ENCODE measurements at regions not wholly inside any gene's neighbourhood (a gene's known extent, or its start where the extent isn't known, plus 50 kb on each side); places are given as distances from the start of the nearest gene placed in this dataset.

DNA sequence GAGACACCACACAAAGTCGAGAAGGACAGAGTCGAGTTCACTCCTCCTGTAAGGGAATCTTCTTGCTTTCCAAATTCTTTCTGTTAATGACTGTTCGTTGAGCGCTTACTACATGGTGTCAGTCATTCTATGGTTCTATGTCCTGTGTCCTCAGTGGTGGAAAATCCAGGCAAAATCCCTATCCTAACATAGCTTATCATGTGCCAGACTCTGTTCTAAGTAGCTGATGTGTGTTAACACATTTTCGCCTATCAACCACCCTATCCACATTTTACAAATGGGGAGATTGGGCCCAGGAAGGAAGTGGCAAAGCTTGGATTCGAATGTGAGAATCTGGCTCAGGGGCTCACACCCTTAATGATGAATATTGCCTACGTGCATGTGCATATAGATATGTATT, 280.1 kb downstream of the GATA3 start:
- FAIRE-seq: no peak
- intact Hi-C loops (cut with DNase I): no loop called here

DNA sequence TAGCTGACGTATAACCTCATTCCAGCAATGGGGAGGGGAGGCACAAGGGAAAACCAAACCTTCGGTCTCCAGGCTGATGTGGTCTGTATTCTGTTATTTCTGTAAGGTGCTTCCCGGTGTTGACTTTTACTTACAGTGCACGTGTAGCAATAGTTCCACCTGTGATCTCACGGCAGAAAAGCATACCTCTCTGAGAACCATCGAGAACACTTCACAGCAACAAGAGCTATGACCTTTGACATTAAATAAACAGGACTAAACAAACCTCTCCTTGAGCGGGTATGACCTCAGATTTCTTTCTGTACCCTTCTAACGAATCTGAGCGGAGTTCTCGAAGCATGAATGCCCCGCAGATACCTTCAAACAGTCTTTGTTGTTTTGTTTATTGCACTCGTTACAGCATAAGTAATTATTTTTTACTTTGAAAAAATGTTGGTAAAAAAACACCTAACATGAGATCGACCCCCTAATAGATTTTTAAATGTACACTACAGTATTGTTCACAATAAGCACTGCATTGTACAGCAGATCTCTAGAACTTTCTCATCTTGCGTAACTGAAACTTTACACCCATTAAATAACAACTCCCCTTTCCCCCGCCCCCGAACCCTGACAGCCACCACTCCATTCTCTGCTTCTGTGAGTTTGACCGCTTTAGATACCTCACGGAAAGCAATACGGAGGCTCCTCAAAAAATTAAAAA, 282.3 kb downstream of the GATA3 start:
- Histone ChIP-seq H3K9me3 (no peaks in the 10 kb centered on the region), H3K27me3 (peaks cover 0 to 14% (median 0%) of the 10 kb centered on the region in 4 donors), H3K27ac (no peak overlapping the region), H3K36me3 (no peaks in the 10 kb centered on the region), H3K4me1 (no peaks in the 10 kb centered on the region), H3K4me3 (no peak overlapping the region)
- TF ChIP-seq, protein P1, sequence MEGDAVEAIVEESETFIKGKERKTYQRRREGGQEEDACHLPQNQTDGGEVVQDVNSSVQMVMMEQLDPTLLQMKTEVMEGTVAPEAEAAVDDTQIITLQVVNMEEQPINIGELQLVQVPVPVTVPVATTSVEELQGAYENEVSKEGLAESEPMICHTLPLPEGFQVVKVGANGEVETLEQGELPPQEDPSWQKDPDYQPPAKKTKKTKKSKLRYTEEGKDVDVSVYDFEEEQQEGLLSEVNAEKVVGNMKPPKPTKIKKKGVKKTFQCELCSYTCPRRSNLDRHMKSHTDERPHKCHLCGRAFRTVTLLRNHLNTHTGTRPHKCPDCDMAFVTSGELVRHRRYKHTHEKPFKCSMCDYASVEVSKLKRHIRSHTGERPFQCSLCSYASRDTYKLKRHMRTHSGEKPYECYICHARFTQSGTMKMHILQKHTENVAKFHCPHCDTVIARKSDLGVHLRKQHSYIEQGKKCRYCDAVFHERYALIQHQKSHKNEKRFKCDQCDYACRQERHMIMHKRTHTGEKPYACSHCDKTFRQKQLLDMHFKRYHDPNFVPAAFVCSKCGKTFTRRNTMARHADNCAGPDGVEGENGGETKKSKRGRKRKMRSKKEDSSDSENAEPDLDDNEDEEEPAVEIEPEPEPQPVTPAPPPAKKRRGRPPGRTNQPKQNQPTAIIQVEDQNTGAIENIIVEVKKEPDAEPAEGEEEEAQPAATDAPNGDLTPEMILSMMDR (IDR thresholded peaks at IDR 0.05): no peak
- no peak for FAIRE-seq
- ATAC-seq: no peak
- intact Hi-C loops (cut with DNase I): no loop called here
- WGBS, 2 donors: 28 to 40% methylated on average over 19 of the region's 19 CpGs
- no peak for DNase-seq

More for the DNA sequence above, 280.1 kb downstream of the GATA3 start:
- no peak overlapping the region for H3K4me3 ChIP-seq
- 65 to 82% methylated on average over 7 of the region's 7 CpGs for WGBS, 2 donors
- H3K4me1 ChIP-seq: no peaks in the 10 kb centered on the region
- DNase-seq (no peak), ATAC-seq (no peak)
- TF ChIP-seq, protein P1 (IDR thresholded peaks at IDR 0.05): no peak
- H3K36me3 ChIP-seq: no peaks in the 10 kb centered on the region
- H3K27ac ChIP-seq: no peak overlapping the region
- no peaks in the 10 kb centered on the region for H3K9me3 ChIP-seq
- peaks cover 0 to 19% (median 0%) of the 10 kb centered on the region in 4 donors for H3K27me3 ChIP-seq

DNA sequence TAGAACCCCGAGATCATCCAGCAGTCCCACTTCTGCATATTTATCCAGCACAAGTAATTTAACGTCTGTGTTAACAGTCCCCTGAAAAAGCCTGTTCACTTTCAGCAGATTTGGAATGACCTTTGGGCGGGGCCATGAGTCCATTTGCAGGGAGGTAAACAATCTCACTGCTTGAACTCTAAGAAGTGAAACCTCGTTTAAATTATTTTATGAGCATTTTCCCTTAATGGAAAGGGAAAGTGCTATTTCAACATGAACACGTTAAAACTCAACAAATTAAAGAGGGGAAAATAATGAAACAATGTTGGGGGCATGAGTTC, 282.8 kb downstream of the GATA3 start:
- no peaks in the 10 kb centered on the region for H3K36me3 ChIP-seq
- H3K9me3 ChIP-seq: no peaks in the 10 kb centered on the region
- H3K27me3 ChIP-seq: peaks cover 0 to 11% (median 0%) of the 10 kb centered on the region in 4 donors
- no peak overlapping the region for H3K4me3 ChIP-seq
- intact Hi-C loops (cut with DNase I): no loop called here
- no peaks in the 10 kb centered on the region for H3K4me1 ChIP-seq
- ATAC-seq (no peak), FAIRE-seq (no peak), DNase-seq (no peak)
- TF ChIP-seq, protein P1 (IDR thresholded peaks at IDR 0.05): no peak
- 36 to 49% methylated on average over 5 of the region's 5 CpGs for WGBS, 2 donors
- no peak overlapping the region for H3K27ac ChIP-seq

DNA sequence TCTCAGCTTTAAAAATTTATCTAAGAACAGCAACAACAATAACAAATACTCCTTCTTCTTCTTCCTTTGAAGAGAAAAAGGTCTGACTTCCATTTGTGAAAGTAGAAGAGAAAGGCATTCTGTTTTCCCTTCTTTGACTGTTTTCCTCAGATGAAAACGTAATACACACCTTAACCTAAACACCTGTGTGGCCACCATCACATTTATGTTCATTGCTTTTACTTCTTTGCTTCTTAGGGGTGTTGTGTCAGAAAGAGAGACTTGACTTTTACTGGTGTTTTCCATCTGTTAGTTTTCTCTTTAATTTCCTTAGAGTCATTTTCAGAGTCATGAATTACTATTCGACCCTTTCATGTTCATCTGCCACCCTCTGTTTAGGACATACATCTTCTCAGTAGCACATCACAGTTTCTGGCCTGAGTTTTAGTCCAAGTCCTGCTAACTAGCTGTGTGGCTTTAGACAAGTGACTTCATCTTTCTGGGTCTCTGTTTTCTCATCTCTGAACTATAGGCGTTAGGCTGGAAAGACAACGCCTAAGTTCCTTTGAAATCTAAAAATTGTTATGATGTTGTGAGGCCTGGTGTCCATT, 283.8 kb downstream of the GATA3 start:
- no peak overlapping the region for H3K27ac ChIP-seq
- no peaks in the 10 kb centered on the region for H3K9me3 ChIP-seq
- H3K4me1 ChIP-seq: no peaks in the 10 kb centered on the region
- 79 to 84% methylated on average over 4 of the region's 4 CpGs for WGBS, 2 donors
- no peaks in the 10 kb centered on the region for H3K36me3 ChIP-seq
- peaks cover 0 to 9% (median 0%) of the 10 kb centered on the region in 4 donors for H3K27me3 ChIP-seq
- TF ChIP-seq, protein P1 (IDR thresholded peaks at IDR 0.05): no peak
- no peak overlapping the region for H3K4me3 ChIP-seq
- FAIRE-seq: no peak
- intact Hi-C loops (cut with DNase I): no loop called here
- ATAC-seq: no peak
- no peak for DNase-seq

DNA sequence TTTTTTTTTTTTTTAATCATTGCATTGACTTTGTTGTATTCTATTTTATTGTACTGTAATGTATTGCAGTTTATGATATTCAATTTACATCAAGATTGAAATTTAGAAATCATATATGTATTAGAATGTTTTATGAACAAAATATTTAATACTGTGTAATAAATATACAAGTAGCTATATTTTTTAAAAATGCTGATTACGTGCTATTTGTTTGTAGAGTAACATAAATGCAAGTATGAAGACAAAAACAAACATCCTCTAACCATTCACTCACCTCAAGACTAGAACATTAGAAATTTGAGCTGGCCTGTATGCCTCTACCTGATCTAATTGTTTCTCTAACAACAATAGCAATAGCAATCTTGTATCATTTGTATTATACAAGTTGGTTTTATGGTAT, 290.3 kb downstream of the GATA3 start:
- no peaks in the 10 kb centered on the region for H3K36me3 ChIP-seq
- no peak for ATAC-seq
- 39 to 70% methylated on average over 1 of the region's 1 CpG for WGBS, 2 donors
- intact Hi-C loops (cut with DNase I): no loop called here
- H3K27me3 ChIP-seq: peaks cover 0 to 5% (median 0%) of the 10 kb centered on the region in 4 donors
- no peak for DNase-seq
- no peaks in the 10 kb centered on the region for H3K9me3 ChIP-seq
- no peaks in the 10 kb centered on the region for H3K4me1 ChIP-seq
- TF ChIP-seq, protein P1 (IDR thresholded peaks at IDR 0.05): no peak
- H3K4me3 ChIP-seq: no peak overlapping the region
- H3K27ac ChIP-seq: no peak overlapping the region
- FAIRE-seq: no peak
